Glutamatergic neuron (in vitro differentiated cells): ENCODE measurements at regions not wholly inside any gene's neighbourhood (a gene's known extent, or its start where the extent isn't known, plus 50 kb on each side); places are given as distances from the start of the nearest gene placed in this dataset.

Source experiments
- DNase-seq: peaks from one replicate; pipeline ENCODE4 v3.0.0; 2022
- H3K27ac Mint-ChIP-seq: one replicate; pipeline ENCODE4 v1.8.0; 2020; ENCODE audit warnings: mild to moderate bottlenecking, mixed read lengths, inconsistent platforms; ENCODE audit not compliant: unreplicated experiment
- H3K27me3 Mint-ChIP-seq: one replicate; pipeline ENCODE4 v1.8.0; 2020; ENCODE audit warnings: mild to moderate bottlenecking, moderate library complexity, mixed read lengths, inconsistent platforms; ENCODE audit not compliant: unreplicated experiment
- H3K36me3 Mint-ChIP-seq: one replicate; pipeline ENCODE4 v1.8.0; 2020; ENCODE audit warnings: mild to moderate bottlenecking, mixed read lengths, inconsistent platforms; ENCODE audit not compliant: unreplicated experiment
- H3K4me1 Mint-ChIP-seq: one replicate; pipeline ENCODE4 v1.8.0; 2020; ENCODE audit warnings: mild to moderate bottlenecking, low read depth, mixed read lengths, inconsistent platforms; ENCODE audit not compliant: unreplicated experiment
- H3K4me3 Mint-ChIP-seq: one replicate; pipeline ENCODE4 v1.8.0; 2020; ENCODE audit warnings: mild to moderate bottlenecking, mixed read lengths, inconsistent platforms; ENCODE audit not compliant: unreplicated experiment
- H3K9me3 Mint-ChIP-seq: one replicate; pipeline ENCODE4 v1.8.0; 2020; ENCODE audit warnings: mild to moderate bottlenecking, moderate library complexity, mixed read lengths, inconsistent platforms; ENCODE audit not compliant: unreplicated experiment
- CTCF ChIP-seq: fragments of 200-600 bp; sonication (generic); IDR thresholded peaks from one replicate; pipeline ENCODE4 v1.5.0; 2021; ENCODE audit not compliant: partially characterized antibody, unreplicated experiment

GRCh38 chr5:38207343-38207742 lies 51.0 kb upstream of the EGFLAM start:
- Mint-ChIP-seq H3K36me3 (no peaks in the 10 kb centered on the region), H3K27ac (no peak overlapping the region), H3K27me3 (no peaks in the 10 kb centered on the region), H3K4me3 (no peak overlapping the region), H3K4me1 (no peaks in the 10 kb centered on the region), H3K9me3 (no peaks in the 10 kb centered on the region)
- DNase-seq = no peak
- TF ChIP-seq CTCF = no peak

GRCh38 chr5:38202741-38203140 lies 55.6 kb upstream of the EGFLAM start:
- no peak for TF ChIP-seq CTCF
- Mint-ChIP-seq H3K4me3 (no peak overlapping the region), H3K9me3 (peaks cover 2% of the 10 kb centered on the region), H3K27me3 (no peaks in the 10 kb centered on the region), H3K4me1 (no peaks in the 10 kb centered on the region), H3K27ac (no peak overlapping the region), H3K36me3 (peaks cover 9% of the 10 kb centered on the region)
- DNase-seq = no peak

- Mint-ChIP-seq H3K27ac (no peak overlapping the region), H3K36me3 (peaks cover 9% of the 10 kb centered on the region), H3K4me3 (no peak overlapping the region), H3K27me3 (no peaks in the 10 kb centered on the region), H3K9me3 (peaks cover 2% of the 10 kb centered on the region), H3K4me1 (no peaks in the 10 kb centered on the region)
- TF ChIP-seq CTCF = no peak
- DNase-seq = no peak
These were observed 57.3 kb upstream of the EGFLAM start for GRCh38 chr5:38200872-38201557.

DNA sequence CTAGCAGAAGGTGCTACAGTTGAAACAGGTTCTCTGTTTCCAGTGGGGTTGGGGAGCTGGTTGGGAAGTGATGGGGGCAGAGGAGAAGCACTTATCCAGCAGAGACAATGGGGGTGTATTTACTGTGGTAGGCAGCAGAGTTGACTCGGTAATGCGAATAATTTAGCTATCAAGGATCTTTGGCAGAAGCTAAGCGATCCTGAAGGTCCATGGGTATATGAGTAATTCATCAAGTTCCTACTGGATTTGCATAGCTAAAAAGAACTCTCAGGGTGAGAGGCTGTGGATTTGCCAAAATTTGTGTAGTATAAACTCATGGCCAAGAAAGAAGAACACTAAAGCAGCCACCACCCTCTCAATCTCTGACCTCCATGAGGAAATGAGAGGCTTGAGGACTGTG lies 61.2 kb upstream of the EGFLAM start:
- Mint-ChIP-seq H3K4me3 (no peak overlapping the region), H3K4me1 (no peaks in the 10 kb centered on the region), H3K27me3 (no peaks in the 10 kb centered on the region), H3K9me3 (peaks cover 4% of the 10 kb centered on the region), H3K27ac (no peak overlapping the region), H3K36me3 (peaks cover 9% of the 10 kb centered on the region)
- no peak for TF ChIP-seq CTCF
- no peak for DNase-seq

- H3K27ac Mint-ChIP-seq = no peak overlapping the region
- peak; percentile 78 for DNase-seq
- TF ChIP-seq CTCF = peak; percentile 92
- H3K27me3 Mint-ChIP-seq = peaks cover 1% of the 10 kb centered on the region
- H3K36me3 Mint-ChIP-seq = no peaks in the 10 kb centered on the region
- H3K9me3 Mint-ChIP-seq = peaks cover 7% of the 10 kb centered on the region
- no peak overlapping the region for H3K4me3 Mint-ChIP-seq
- H3K4me1 Mint-ChIP-seq = no peaks in the 10 kb centered on the region
These were observed 65.3 kb upstream of the EGFLAM start for GRCh38 chr5:38193015-38193581.
